ENCODE measurements at regions not wholly inside any gene's neighbourhood (a gene's known extent, or its start where the extent isn't known, plus 50 kb on each side); places are given as distances from the start of the nearest gene placed in this dataset.

DNA sequence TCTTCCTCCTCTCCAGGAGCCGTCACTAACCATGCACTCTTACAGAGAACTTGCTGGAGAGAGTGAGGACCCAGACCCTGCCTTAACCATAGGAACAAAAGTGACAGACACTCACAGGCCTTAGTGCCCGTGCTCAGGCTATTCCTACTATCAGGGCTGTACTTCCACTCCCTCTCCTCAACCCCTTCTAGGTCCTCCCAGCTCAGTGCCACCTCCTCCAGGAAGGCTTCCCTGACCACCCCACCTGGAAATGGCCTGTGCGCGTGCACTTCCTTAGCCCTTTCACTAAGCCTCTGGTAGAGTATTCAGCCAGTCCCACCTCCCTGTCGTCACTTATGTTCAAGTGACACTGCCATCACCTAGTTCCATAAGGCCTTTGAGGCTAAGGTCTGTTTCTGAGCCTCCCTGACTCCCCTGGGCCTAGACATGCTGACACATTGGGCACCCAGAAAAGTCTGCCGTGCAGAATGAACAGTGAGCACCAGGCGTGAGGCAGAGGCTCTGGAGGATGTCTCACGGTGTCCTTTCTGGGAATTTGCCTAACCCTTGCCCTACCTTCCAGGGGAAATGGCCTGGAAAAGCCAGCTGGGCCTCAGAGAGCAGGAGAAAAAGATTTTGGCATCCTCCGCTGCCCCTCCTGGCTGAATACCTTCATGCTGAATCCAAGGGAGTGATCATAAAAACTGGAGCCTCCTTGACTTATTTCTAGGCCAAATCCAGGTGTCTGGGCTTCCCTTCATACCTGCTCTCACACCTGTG lies 108.6 kb upstream of the SMAD3 start:
- Histone ChIP-seq H2BK120ac (ENCODE audit: low read depth, low read length) (peak overlapping the region; percentile 38; the same call in 1 of the 2 replicates), H2BK20ac (ENCODE audit: low read depth, low read length) (0 out of 2 replicates have a peak overlapping the region, but pooled peaks have one; percentile 12), H3K56ac (ENCODE audit: extremely low read depth, insufficient read depth, low read length) (no peak overlapping the region), H2BK5ac (ENCODE audit: low read depth, low read length, poor library complexity, severe bottlenecking) (no peak overlapping the region), H3K4me3 (ENCODE audit: insufficient read depth, low read depth, low read length) (no peak overlapping the region), H3K9ac (ENCODE audit: low read depth, low read length) (no peak overlapping the region), H3K27ac (ENCODE audit: insufficient read depth, low read length) (no peak overlapping the region), H3K4me1 (ENCODE audit: control insufficient read depth, insufficient read depth, low read length) (peaks cover 3% of the 10 kb centered on the region; the same call in 1 of the 2 replicates), H4K5ac (ENCODE audit: low read depth, low read length) (no peak overlapping the region), H3K79me1 (ENCODE audit: low read depth in 1 of 2, low read length in 2 of 2) (no peaks in the 10 kb centered on the region), H3K18ac (ENCODE audit: low read depth, low read length) (no peak overlapping the region), H3K14ac (replicated peaks; ENCODE audit: low read depth, low read length) (peak overlapping the region; percentile 18; the same call in 1 of the 2 replicates), H3K9me1 (ENCODE audit: insufficient read depth, low read length) (peaks cover 12% of the 10 kb centered on the region; the same call in 1 of the 2 replicates), H2AK9ac (replicated peaks; ENCODE audit: low read depth, low read length, poor library complexity) (peak overlapping the region; percentile 68), H2BK15ac (ENCODE audit: low read depth, low read length) (no peak overlapping the region), H4K8ac (ENCODE audit: low read depth in 2 of 2, low read length in 2 of 2) (no peak overlapping the region), H4K20me1 (ENCODE audit: insufficient read depth, low read length) (no peaks in the 10 kb centered on the region; the same call in 1 of the 2 replicates), H2AFZ (replicated peaks; ENCODE audit: low read length, poor library complexity) (peak overlapping the region; percentile 56), H4K91ac (ENCODE audit: insufficient read depth, low read depth, low read length) (no peak overlapping the region), H3K4me2 (ENCODE audit: low read depth, low read length) (no peak overlapping the region), H3K36me3 (ENCODE audit: control insufficient read depth, insufficient read depth, low read length) (no peaks in the 10 kb centered on the region), H3K9me3 (ENCODE audit: control insufficient read depth, insufficient read depth, low read length) (no peaks in the 10 kb centered on the region), H2AK5ac (ENCODE audit: low read depth, low read length) (peak overlapping the region; percentile 43; the same call in 1 of the 2 replicates), H3K27me3 (ENCODE audit: control insufficient read depth, insufficient read depth, low read length) (peaks cover 5% of the 10 kb centered on the region), H3K4ac (ENCODE audit: low read depth, low read length) (peak overlapping the region; percentile 15), H3K23ac (ENCODE audit: low read depth, low read length) (0 out of 2 replicates have a peak overlapping the region, but pooled peaks have one; percentile 56)
- WGBS, 2 experiments (ENCODE audit: extremely low coverage in 2 of 2, insufficient read length in 1 of 2): 100% methylated on average over 4 of the region's 9 CpGs; no CpG with 5 or more reads in 1 of the 2 experiments
- dilution Hi-C loops (cut with HindIII; ENCODE audit: low sequenced_read_pairs, unreplicated experiment): no loop called here
- in situ Hi-C loops (cut with MboI; ENCODE audit: low sequenced_read_pairs): no loop called here
- ChIA-PET POLR2A (ENCODE audit: unreplicated experiment) (no interaction called here), CTCF (no interaction called here)
- intact Hi-C loops (cut with micrococcal nuclease): no loop called here
- ATAC-seq (ENCODE audit: low read depth) (no peak), DNase-seq (no peak)
- no TSS peak for BruUV-seq (replicated peaks)
- no peak for TF ChIP-seq RCOR1 (IDR thresholded peaks at IDR 0.05; ENCODE audit: insufficient replicate concordance, low read length)
- TF ChIP-seq POLR2A (IDR thresholded peaks at IDR 0.05; ENCODE audit: low read depth, low read length): no peak
- TF ChIP-seq, protein P1, sequence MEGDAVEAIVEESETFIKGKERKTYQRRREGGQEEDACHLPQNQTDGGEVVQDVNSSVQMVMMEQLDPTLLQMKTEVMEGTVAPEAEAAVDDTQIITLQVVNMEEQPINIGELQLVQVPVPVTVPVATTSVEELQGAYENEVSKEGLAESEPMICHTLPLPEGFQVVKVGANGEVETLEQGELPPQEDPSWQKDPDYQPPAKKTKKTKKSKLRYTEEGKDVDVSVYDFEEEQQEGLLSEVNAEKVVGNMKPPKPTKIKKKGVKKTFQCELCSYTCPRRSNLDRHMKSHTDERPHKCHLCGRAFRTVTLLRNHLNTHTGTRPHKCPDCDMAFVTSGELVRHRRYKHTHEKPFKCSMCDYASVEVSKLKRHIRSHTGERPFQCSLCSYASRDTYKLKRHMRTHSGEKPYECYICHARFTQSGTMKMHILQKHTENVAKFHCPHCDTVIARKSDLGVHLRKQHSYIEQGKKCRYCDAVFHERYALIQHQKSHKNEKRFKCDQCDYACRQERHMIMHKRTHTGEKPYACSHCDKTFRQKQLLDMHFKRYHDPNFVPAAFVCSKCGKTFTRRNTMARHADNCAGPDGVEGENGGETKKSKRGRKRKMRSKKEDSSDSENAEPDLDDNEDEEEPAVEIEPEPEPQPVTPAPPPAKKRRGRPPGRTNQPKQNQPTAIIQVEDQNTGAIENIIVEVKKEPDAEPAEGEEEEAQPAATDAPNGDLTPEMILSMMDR (conservative IDR thresholded peaks at IDR 0.05; ENCODE audit: low read depth, low read length): no peak
- no peak for TF ChIP-seq NFE2L2 (IDR thresholded peaks at IDR 0.05; ENCODE audit: low read depth, low read length)
- TF ChIP-seq, protein P2, sequence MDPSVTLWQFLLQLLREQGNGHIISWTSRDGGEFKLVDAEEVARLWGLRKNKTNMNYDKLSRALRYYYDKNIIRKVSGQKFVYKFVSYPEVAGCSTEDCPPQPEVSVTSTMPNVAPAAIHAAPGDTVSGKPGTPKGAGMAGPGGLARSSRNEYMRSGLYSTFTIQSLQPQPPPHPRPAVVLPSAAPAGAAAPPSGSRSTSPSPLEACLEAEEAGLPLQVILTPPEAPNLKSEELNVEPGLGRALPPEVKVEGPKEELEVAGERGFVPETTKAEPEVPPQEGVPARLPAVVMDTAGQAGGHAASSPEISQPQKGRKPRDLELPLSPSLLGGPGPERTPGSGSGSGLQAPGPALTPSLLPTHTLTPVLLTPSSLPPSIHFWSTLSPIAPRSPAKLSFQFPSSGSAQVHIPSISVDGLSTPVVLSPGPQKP (IDR thresholded peaks at IDR 0.05; ENCODE audit: borderline replicate concordance, low read depth, low read length): no peak
- no peak for TF ChIP-seq BHLHE40 (IDR thresholded peaks at IDR 0.05; ENCODE audit: low read depth, low read length)
- TF ChIP-seq MAFK (IDR thresholded peaks at IDR 0.05; ENCODE audit: low read depth, low read length): no peak
- TF ChIP-seq CHD1 (IDR thresholded peaks at IDR 0.05; ENCODE audit: low read depth, low read length): no peak
- TF ChIP-seq, protein P3, sequence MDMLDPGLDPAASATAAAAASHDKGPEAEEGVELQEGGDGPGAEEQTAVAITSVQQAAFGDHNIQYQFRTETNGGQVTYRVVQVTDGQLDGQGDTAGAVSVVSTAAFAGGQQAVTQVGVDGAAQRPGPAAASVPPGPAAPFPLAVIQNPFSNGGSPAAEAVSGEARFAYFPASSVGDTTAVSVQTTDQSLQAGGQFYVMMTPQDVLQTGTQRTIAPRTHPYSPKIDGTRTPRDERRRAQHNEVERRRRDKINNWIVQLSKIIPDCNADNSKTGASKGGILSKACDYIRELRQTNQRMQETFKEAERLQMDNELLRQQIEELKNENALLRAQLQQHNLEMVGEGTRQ (IDR thresholded peaks at IDR 0.05; ENCODE audit: low read depth, low read length): no peak
- no peak for TF ChIP-seq MAZ (IDR thresholded peaks at IDR 0.05; ENCODE audit: borderline replicate concordance, low read depth, low read length)
- no peak for TF ChIP-seq RAD21 (IDR thresholded peaks at IDR 0.05; ENCODE audit: low read length)
- no peak for TF ChIP-seq CEBPB (IDR thresholded peaks at IDR 0.05; ENCODE audit: low read depth, low read length)
- TF ChIP-seq FOS (IDR thresholded peaks at IDR 0.05; ENCODE audit: low read depth, low read length): no peak
- no peak for TF ChIP-seq MXI1 (IDR thresholded peaks at IDR 0.05; ENCODE audit: borderline replicate concordance, low read depth, low read length)
- TF ChIP-seq RFX5 (IDR thresholded peaks at IDR 0.05; ENCODE audit: low read depth, low read length): no peak
